DMS153 treated with DMSO at 0.1 percent for 48 hours (cell line): ENCODE measurements at regions not wholly inside any gene's neighbourhood (a gene's known extent, or its start where the extent isn't known, plus 50 kb on each side); places are given as distances from the start of the nearest gene placed in this dataset.
A peak's percentile ranks its signal among the peaks of the same experiment; 100 is the strongest.
"Not testable (repeated sequence)": the region's sequence is repeated elsewhere in the genome, so short reads cannot be mapped to it uniquely, and the experiment has no call there.

Experiments
- DNase-seq: peaks from one replicate; lab custom pipeline; 2025; ENCODE audit not compliant: unreplicated experiment; lab: John Stamatoyannopoulos, UW

DNA sequence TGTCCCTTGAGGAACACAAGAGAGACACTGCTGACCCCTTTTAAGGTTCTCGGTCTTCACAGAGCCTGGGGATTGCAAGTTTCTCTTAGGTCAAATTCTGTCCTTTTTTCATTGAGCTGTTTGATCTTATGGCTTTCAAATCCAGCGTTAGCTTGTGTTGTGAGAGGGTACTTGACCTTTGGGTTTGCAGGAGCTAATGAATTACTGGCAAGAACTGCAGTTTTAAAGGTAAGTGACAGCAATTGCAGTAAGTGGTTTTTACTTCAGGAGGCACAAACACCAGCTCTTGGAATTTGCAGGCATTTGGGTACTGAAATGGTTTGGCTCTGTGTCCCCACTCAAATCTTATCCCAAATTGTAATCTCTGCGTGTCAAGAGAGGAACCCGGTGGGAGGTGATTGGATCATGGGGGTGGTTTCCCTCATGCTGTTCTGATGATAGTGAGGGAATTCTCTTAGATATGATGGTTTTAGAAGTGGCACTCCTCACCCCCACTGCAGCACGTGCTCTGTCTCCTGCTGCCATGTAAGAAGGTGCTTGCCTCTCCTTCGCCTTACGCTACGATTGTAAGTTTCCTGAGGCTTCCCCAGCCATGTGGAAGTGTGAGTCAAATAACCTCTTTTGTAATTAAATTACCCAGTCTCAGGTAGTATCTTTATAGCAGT is 134.5 kb upstream of the LYPLAL1 start:
- DNase-seq: no peak

DNA sequence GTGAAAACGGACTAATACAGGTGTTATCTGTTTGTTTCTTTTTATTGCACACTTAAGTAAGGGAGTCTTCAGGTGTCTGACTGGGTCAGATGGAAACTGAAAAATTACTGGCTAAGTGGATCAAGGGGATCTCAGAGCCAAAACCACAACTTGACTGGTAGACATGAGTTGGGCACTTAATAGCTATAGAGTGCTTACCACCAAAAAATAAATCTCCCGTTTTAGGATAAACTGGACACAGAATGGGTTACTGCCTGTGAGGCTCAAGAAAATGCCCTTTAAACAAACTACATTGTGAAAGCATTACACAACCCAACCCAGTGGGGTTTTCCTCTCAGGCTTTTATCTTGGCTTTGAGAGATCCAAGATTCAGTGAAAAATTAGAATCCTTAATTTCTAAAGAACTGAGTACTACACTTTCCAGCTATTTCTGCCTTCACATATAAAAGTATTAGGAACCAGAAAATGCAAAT is 134.0 kb upstream of the LYPLAL1 start:
- DNase-seq: no peak

DNA sequence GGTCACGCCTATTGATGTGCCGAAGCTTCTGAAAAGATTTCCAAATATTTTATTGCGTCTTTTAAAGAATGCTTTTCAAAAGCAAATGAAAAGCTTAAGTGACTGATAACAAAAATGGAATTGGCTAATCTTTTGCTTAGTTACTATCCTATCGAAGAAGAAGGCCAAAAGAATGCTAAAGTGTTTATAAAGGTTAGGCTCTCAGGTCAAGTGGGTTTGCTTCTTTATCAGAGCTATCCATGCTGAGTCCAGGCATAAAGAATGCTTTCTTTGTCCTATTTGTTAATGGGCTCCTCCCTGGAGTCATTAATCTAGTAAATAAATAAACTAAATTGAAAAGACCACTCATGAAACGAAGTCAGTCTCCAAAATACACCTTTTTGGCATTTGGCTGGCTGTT is 133.4 kb upstream of the LYPLAL1 start:
- DNase-seq: no peak

DNA sequence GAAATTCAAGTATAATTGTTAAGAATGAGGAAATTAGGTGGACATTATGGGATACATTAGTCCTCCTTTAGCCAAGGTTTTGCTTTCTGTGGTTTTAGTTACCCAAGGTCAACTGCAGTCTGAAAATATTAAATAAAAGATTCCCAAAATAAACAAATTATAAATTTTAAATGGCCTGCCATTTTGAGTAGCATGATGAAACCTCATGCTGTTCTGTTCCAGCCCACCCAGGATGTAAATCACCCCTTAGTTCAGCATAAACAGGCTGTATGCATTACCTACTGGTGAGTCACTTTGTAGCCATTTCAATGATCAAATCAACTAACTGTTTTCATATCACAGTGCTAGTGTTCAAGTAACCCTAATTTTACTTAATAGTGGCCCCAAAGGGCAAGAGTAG is 132.5 kb upstream of the LYPLAL1 start:
- DNase-seq: no peak

DNA sequence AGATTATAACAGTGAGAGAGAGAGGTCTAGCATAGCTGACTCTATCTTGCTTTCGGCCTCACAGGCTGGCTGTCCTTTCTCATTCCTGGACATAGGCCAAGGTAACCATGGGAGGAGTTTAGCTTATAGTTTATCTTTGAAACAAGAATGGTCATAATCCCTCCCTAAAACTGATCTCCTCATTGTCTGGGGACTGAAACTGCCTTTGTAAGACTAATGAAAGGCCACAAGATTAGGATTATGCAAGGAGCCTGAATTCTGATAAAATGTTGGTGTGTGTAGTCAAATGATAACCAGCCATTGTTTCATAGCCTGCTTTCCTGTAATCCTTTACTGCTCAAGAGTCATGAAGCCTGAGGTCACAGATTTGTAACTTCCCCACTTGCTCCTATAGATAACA is 131.9 kb upstream of the LYPLAL1 start:
- DNase-seq: no peak

DNA sequence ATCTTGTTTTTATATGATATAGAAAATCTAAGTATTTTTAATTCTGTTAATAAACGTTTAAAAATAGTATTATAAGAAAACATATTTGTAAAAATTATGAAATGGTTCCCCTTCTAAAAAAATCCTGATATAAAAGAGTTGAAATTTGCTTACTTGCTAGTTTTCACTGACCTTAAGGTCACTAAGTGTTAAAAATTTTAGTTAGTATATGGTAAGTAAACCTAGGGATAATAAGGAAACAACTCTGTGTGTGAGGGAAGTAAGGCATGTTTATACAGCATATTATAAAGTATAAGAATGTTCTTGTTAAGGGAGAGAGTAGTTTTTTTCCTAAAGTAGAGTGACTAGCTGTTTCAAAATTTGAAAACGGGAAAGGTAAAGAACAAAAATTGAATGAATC is 130.9 kb upstream of the LYPLAL1 start:
- no peak for DNase-seq

DNA sequence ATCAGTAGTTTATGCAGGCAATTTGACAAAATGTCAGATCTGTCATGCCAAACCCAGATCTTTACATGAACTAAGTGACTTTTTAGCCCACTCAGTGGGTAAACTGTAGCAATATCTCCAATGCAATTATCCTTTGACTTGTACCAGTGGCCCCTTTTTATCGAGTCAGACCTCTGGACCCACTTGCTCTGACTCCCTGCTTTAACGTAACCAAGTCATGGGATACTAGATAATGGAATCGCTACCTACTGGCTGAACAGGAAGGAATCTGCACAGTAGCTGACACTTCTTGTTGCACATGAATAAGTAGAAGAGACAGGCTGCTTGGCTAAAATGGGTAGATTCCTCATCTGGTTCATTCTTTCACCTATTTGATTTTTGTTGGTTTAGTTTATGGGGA is 128.4 kb upstream of the LYPLAL1 start:
- DNase-seq: no peak

DNA sequence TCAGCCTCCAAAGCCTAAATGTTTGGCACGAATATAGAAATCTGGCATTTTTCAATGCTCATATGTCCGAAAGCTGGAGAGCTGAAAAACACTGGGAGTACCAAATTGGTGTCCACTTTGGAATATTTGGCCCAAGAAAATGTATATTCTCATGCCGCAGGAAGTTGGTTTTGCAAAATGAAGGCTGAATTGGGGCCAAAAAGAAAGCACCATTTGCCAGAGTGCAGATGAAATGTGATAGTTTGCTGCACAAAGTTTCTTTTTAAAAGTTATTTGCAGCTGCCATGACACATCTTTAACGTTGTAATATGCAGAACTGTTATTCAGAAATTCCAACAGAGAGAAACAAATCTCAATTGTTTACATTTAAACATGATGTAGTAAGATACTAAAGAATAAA is 124.2 kb upstream of the LYPLAL1 start:
- DNase-seq: no peak

DNA sequence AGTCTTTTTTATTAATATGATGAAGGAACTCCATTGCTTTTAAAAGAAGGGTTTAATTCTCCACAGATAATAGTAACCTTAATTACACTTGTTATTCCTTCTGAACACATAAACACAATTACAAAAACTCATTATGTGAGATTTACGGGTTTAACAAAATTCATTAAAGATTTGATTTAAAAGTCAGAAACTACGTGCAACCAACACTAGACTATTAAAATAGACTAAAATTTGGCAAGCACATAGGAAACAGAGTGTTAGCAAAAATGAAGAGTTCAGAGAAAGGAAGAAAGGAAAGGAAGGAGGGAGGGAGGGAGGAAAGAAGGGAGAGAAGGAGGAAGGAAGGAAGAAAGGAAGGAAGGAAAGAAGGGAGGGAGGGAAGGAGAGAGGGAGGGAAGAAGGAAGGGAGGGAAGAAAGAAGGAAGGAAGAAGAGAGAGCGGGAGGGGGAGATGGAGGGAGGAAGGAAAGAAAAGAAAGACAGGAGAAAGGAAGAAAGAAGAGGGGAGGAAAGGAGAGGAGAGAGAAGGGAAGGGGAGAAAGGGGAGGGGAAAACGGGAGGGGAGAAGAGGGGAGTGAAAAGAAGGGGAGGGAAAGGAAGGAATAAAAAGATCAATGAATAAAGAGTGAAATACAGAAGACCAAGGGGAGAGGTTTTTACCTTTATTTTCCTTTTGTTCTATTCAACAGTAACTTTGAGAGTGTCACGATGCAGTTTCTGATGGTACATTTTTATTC is 123.4 kb upstream of the LYPLAL1 start:
- no peak for DNase-seq

DNA sequence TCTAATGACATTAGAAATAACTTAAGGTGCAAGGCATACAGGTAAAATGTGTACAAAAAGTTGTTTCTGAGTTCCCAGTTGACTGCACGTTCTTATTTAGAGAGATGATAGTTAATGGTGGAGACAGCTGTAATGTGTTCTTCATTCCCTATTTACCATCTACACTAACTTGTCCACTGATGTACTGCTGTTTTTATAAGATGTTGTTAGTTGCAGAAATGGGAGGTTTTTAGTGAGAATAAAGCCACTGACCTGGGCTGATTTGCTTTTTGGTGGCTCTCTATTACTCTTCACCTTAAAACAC is 122.9 kb upstream of the LYPLAL1 start:
- DNase-seq: no peak

DNA sequence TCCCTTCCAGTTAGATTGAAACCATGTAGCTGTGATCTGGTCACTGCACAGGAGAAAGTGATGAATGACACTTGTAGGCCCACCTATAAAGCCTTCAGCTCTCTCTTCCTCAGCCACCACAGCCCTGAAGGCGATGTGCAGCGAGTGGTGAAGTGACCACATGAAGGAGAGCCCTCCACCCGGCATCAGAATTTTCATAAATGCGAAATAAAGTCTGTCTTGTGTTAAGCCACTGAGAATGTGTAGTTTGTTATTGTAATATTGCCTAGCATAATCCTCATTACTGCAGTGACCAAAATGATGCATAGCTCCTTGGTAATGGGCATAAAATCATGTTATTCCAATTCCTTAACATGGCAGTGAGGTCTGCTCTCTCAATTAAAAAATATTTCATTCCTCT is 122.1 kb upstream of the LYPLAL1 start:
- DNase-seq: no peak

DNA sequence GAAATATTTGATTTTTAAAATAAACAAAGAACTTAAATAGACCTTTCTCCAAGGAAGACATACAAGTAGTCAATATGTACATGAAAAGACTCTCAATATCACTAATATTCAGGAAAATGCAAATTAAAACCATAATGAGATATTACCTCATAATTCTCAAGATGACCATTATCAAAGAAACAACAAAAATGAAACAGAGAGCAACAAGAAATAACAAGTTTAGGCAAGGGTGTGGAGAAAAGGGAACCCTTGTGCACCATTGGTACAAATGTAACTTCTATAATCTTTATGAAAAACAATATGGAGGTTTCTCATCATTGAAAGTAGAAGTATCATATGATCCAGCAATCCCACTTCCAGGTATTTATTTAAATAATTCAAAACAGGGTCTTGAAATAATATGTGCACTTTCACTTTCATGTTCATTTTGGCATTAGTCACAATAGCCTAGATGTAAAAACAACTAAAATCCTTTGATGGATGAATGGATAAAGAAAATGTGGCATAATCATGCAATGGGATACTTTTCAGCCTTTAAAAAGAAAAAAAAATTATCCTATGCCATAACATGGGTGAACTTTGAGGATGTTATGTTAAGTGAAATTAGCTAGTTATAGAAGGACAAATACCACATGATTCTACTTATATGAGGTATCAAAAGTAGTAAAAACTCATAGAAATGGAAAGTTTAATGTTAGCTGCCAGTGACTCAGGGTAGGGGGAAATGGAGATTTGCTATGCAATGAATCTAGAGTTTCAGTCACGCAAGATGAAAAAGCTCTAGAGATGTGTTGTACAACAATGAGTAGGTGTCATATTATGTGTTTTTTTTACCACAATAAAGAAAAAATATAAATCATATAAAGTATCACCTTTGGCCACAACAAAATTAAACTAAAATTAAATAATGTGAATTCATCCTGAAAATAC is 114.5 kb upstream of the LYPLAL1 start:
- DNase-seq: no peak

DNA sequence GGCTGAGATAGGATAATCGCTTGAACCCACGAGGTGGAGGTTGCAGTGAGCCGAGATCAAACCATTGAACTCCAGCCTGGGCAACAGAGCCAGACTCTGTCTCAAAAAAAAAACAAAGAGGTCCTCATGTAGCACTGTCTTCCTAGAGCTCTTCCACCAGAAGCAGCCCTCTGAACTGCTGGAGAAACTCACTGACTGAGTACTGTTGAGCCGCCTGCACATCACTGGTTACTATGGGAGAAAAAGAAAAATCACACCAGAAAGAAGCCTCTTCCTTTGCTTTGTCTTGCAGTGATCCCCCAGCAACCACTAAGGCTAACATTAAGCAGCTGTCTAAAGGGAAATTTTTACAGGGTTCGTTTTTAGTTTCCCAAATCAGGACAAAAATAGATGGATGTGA is 112.9 kb upstream of the LYPLAL1 start:
- no peak for DNase-seq

DNA sequence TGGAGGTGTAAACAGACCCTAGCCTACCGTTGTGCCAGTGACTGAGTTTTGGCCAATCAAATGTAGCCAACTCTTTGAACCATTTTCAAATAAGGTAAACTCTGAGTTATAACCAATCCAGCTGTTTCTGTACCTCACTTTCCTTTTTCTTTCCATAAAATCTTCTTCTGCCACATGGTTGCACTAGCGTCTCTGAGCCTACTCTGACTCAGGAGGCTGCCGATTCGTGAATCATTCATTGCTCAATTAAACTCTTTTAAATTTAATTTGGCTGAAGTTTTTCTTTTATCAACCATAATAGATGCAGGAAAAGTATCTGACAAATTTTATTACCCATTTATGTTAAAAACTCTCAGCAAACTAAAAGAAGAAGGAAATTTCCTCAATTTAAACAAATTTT is 111.5 kb upstream of the LYPLAL1 start:
- DNase-seq: no peak

DNA sequence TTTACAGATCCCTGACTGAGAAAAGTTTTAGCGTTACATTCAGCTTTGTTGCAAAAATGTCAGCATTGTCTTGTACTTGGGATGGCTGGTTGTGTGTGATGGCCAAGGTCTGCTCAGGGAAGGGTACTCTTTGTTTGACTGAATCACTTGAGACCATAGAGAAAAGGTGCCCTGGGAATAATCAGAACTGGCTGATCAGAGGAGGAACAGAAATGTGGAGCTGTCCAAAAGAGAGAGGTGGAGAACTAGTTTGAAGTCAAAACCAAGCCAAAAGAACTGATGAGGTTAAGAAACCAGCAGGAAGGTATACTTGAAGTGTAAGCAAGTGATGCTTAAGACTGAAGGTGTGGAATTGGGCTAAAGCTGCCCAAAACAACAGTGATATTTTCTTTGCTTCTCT is 107.6 kb upstream of the LYPLAL1 start:
- no peak for DNase-seq

DNA sequence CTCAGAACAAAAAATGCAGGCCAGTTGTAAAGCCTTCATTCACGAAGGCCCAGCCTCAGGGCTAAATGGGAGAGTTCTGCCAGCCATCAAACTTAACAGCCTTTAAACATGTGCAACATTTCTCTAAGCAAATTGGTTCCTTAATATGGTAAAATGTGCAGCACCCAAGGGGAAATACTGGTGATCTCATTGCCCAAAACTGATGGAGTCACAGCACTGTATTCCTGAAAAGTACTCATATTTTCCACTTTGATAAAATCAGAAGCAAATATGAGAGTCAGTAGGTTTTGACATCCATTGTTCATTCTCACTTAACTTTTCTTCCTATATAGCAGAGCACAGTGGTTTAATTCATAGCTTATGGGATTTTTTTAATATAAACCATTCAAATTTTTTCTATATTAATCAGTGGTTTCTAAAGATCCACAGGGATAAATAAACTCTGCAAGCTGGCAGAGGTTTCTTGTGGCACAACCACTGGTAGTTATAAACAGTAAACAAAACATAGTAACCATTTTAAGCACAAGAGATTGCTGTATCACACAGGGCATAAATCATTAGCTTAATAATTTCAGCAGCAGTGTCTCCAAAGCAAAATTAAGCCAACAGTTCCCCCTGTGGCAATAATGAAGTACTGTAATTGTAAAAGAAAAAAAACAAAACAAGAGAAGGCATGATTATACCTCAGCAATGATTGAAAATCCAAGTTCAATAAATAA is 106.9 kb upstream of the LYPLAL1 start:
- peak; percentile 8 for DNase-seq

DNA sequence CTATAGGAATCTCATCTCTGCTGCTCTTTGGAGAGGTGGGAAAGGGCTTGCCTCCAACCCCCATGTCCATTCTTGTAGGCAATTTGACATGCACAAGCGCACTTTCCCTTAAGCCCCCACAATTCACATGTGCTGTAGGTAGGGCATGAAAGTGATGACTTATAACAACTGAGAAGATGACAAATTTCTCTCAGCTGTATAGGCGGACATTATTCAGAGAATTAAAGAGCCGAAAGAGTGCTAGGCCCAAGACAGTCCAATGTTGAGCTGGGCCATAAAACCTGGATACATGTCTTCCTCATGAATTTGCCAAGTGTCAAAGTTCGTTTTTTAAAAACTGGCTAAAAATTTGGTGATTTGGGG is 106.3 kb upstream of the LYPLAL1 start:
- DNase-seq: no peak

DNA sequence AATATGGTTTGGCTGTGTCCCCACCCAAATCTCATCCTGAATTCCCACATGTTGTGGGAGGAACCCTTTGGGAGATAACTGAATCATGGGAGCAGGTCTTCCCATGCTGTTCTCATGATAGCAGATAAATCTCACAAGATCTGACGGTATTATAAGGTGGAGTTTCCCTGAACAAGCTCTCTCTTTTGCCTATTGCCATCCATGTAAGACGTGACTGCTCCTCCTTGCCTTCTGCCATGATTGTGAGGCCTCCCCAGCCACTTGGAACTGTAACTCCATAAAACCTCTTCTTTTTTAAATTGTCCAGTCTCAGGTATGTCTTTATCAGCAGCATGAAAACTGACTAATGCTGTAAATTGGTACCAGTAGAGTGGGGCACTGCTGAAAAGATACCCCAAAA is 103.3 kb upstream of the LYPLAL1 start:
- not testable (repeated sequence) for DNase-seq

DNA sequence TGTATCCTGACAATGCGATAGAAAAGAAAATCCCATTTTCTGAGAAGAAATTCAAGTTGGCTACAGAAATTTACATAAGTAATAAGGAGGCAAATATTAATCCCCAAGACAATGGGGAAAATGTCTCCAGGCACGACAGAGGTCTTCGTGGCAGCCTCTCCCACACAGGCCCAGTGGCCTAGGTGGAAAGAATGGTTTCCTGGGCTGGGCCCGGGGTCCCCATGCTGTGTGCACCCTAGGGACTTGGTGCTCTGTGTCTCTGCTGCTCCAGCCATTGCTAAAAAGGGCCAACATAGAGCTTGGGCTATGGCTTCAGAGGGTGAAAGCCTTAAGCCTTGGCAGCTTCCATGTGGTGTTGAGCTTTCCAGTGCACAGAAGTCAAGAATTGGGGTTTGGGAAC is 102.5 kb upstream of the LYPLAL1 start:
- DNase-seq: no peak

DNA sequence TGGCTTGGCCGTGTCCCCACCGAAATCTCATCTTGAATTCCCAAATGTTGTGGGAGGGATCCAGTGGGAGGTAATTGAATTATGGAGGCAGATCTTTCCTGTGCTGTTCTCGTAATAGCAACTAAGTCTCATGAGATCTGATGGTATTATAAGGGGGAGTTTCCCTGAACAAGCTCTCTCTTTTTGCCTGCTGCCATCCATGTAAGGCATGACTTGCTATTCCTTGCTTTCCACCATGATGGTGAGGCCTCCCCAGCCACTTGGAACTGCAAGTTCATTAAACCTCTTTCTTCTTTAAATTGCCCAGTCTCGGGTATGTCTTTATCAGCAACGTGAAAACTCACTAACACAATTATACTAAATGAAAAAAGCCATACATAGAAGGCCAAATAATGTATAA is 101.3 kb upstream of the LYPLAL1 start:
- DNase-seq: no peak

DNA sequence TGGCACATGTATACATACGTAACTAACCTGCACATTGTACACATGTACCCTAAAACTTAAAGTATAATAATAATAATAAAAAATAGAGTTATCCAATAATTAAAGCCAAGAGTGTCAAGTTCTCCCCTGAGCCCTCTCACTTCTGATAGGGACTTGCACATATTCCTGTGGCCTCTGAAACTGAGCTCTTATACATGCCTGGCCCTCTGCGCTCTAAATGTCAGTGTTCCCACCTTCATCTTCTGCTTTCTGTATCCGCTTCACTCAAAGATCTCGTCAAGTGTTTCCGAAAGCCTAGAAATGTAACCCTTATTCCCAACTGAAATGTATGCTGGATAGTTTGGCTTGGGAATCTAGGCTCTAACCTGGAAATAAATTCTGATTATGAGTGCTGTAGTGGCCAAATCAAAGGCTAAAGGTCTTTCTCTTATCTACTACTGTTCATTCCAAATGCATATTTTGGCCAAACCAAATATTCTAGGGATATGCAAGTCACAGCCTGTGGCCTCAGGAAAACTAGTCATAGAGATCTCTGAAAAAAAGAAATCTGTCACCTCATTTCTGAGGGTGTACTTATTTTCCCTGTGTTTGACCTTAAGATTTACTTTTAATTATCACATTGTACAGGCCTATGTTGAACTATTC is 99.5 kb upstream of the LYPLAL1 start:
- DNase-seq: no peak
